ENCODE measurements at regions not wholly inside any gene's neighbourhood (a gene's known extent, or its start where the extent isn't known, plus 50 kb on each side); places are given as distances from the start of the nearest gene placed in this dataset.

DNA sequence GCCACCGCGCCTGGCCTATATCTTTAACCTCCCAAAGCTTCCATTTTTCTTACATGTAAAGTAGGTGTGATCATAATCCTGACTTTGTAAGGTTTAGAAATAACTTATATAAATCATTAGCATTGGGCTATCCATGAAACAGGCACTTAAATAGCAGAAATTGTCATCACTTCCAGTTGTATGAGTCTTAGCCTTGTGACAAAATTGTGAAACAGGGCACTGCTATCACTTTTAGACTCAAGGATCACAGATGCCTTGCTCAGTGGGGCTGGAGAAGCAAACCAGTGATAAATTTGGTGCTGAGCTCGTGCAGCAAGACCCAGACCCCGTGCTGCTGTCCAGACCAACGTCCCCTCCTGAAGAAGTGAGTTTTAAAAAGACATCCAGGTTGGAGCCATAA is 209.7 kb downstream of the KATNAL1 start:
- Histone ChIP-seq H3K36me3 (no peaks in the 10 kb centered on the region), H3K9me3 (no peaks in the 10 kb centered on the region), H3K27ac (no peak overlapping the region), H3K27me3 (no peaks in the 10 kb centered on the region), H3K4me3 (no peak overlapping the region), H3K4me1 (no peaks in the 10 kb centered on the region)
- intact Hi-C loops (cut with DNase I; ENCODE audit: low total_unique reads) (no loop called here), in situ Hi-C loops (cut with MboI; ENCODE audit: low pct_ligation_motif_present in 1 of 4, low pct_unique_long_range_greater_than_20kb in 1 of 4, low sequenced_read_pairs in 3 of 4) (no loop called here)
- WGBS, 2 donors (ENCODE audit: low coverage in 1 of 2) = 81 to 100% methylated on average over 1 to 5 of the region's 5 CpGs
- TF ChIP-seq POLR2A (IDR thresholded peaks at IDR 0.05) (no peak), POLR2AphosphoS5 (IDR thresholded peaks at IDR 0.05) (no peak), EP300 (IDR thresholded peaks at IDR 0.05; ENCODE audit: low read depth) (no peak)
- TF ChIP-seq, protein P1, sequence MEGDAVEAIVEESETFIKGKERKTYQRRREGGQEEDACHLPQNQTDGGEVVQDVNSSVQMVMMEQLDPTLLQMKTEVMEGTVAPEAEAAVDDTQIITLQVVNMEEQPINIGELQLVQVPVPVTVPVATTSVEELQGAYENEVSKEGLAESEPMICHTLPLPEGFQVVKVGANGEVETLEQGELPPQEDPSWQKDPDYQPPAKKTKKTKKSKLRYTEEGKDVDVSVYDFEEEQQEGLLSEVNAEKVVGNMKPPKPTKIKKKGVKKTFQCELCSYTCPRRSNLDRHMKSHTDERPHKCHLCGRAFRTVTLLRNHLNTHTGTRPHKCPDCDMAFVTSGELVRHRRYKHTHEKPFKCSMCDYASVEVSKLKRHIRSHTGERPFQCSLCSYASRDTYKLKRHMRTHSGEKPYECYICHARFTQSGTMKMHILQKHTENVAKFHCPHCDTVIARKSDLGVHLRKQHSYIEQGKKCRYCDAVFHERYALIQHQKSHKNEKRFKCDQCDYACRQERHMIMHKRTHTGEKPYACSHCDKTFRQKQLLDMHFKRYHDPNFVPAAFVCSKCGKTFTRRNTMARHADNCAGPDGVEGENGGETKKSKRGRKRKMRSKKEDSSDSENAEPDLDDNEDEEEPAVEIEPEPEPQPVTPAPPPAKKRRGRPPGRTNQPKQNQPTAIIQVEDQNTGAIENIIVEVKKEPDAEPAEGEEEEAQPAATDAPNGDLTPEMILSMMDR (IDR thresholded peaks at IDR 0.05) = no peak
- no peak for DNase-seq

DNA sequence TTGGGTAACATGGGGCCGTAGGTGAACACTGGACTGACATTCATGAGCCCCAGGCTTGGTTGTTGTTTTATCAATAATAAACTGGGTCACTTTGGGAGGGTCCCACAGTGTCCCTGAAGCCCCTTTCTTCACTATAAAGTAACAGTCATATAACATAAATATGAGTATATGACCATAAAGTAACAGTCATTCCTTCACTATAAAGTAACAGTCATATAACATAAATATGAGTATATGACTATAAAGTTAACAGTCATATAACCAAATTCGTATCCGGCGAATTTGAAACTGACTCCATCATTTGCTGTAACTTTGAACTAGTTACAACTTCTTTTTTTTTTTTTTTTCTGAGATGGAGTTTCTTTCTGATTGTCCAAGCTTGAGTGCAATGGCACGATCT is 210.3 kb downstream of the KATNAL1 start:
- H3K9me3 ChIP-seq = no peaks in the 10 kb centered on the region
- no peaks in the 10 kb centered on the region for H3K27me3 ChIP-seq
- intact Hi-C loops (cut with DNase I; ENCODE audit: low total_unique reads) (no loop called here), in situ Hi-C loops (cut with MboI; ENCODE audit: low pct_ligation_motif_present in 1 of 4, low pct_unique_long_range_greater_than_20kb in 1 of 4, low sequenced_read_pairs in 3 of 4) (no loop called here)
- H3K27ac ChIP-seq = no peak overlapping the region
- no peaks in the 10 kb centered on the region for H3K36me3 ChIP-seq
- no peaks in the 10 kb centered on the region for H3K4me1 ChIP-seq
- WGBS, 2 donors (ENCODE audit: low coverage in 1 of 2) = 48 to 76% methylated on average over 4 to 5 of the region's 5 CpGs
- DNase-seq = no peak
- TF ChIP-seq POLR2A (IDR thresholded peaks at IDR 0.05) (no peak), EP300 (IDR thresholded peaks at IDR 0.05; ENCODE audit: low read depth) (no peak), POLR2AphosphoS5 (IDR thresholded peaks at IDR 0.05) (no peak)
- TF ChIP-seq, protein P1 (IDR thresholded peaks at IDR 0.05) = no peak
- no peak overlapping the region for H3K4me3 ChIP-seq

DNA sequence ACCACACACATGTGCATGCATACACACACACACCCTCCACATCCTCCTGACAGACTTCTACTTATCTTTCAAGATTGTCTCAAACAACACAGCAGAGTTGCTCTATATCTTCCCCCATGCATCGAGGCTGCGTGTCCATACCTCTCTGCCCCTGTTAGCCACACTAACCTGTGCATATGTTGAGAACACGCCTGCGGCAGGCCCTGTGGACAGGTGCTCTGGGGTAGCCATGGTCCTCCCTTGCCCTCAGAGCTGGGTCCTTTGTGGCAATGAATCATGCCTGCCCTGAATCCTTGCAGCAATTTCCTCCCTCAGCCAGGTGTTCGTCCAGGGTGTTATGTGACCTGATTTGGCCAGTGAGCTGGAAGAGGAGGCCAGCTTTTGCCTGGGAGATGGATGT is 213.3 kb downstream of the KATNAL1 start:
- Histone ChIP-seq H3K4me3 (no peak overlapping the region), H3K36me3 (no peaks in the 10 kb centered on the region), H3K9me3 (no peaks in the 10 kb centered on the region), H3K27me3 (no peaks in the 10 kb centered on the region), H3K4me1 (no peaks in the 10 kb centered on the region), H3K27ac (no peak overlapping the region)
- DNase-seq = no peak
- intact Hi-C loops (cut with DNase I; ENCODE audit: low total_unique reads) = no loop called here
- WGBS, 2 donors (ENCODE audit: low coverage in 1 of 2) = 94 to 100% methylated on average over 4 to 5 of the region's 5 CpGs
- TF ChIP-seq POLR2A (IDR thresholded peaks at IDR 0.05) = no peak
- TF ChIP-seq POLR2AphosphoS5 (IDR thresholded peaks at IDR 0.05) = no peak
- no peak for TF ChIP-seq EP300 (IDR thresholded peaks at IDR 0.05; ENCODE audit: low read depth)
- TF ChIP-seq, protein P1 (IDR thresholded peaks at IDR 0.05) = no peak
- in situ Hi-C loops (cut with MboI; ENCODE audit: low pct_ligation_motif_present in 1 of 4, low pct_unique_long_range_greater_than_20kb in 1 of 4, low sequenced_read_pairs in 3 of 4) = no loop called here

DNA sequence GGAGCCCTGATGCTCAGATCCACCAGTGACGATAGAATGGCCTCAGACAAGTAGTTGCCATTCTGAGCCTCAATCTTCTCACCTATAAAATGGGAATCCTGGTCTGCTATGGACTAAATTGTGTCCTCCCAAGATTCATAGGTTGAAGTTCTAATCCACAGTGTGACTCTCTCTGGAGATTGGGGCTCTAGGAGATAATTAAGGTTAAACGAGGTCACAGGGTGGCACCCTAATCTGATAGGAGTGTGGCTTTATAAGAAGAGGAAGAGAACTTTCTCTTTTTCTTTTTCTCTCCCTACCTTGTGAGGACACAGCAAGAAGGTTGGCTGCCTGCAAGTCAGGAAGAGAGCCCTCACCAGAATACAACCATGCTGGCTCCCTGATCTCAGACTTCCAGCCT is 214.1 kb downstream of the KATNAL1 start:
- Histone ChIP-seq H3K27ac (no peak overlapping the region), H3K4me3 (no peak overlapping the region), H3K27me3 (no peaks in the 10 kb centered on the region), H3K36me3 (no peaks in the 10 kb centered on the region), H3K4me1 (no peaks in the 10 kb centered on the region), H3K9me3 (no peaks in the 10 kb centered on the region)
- no peak for DNase-seq
- TF ChIP-seq POLR2A (IDR thresholded peaks at IDR 0.05) (no peak), EP300 (IDR thresholded peaks at IDR 0.05; ENCODE audit: low read depth) (no peak), POLR2AphosphoS5 (IDR thresholded peaks at IDR 0.05) (no peak)
- TF ChIP-seq, protein P1 (IDR thresholded peaks at IDR 0.05) = no peak
- intact Hi-C loops (cut with DNase I; ENCODE audit: low total_unique reads) = no loop called here
- in situ Hi-C loops (cut with MboI; ENCODE audit: low pct_ligation_motif_present in 1 of 4, low pct_unique_long_range_greater_than_20kb in 1 of 4, low sequenced_read_pairs in 3 of 4) = no loop called here
- WGBS, 2 donors (ENCODE audit: low coverage in 1 of 2) = 80% methylated on average over 2 of the region's 2 CpGs

All from transverse colon (tissue), 4 donors.